ENCODE measurements at regions not wholly inside any gene's neighbourhood (a gene's known extent, or its start where the extent isn't known, plus 50 kb on each side); places are given as distances from the start of the nearest gene placed in this dataset.

DNA sequence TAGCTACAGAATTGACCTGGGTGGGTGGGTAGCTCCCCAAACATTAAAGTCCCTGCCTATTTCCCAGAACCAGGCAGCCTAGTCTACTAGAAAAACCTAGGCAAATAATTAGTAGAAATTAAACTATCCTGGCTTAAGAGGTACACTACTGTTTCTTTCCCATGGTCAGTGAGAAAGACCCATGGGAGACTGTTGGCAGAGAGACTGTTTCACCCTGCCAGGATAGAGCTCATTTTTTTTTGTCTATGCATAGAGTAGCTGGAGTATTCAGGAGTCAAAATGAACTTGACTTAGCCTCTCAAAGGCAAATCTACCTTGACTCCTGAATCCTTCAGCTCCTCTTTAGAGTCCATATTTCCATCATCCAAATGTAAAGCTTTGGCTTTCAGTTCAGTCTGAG lies 107.0 kb upstream of the AR start:
- TF ChIP-seq GABPA (IDR thresholded peaks at IDR 0.05; ENCODE audit: low read depth) (no peak), CHD2 (IDR thresholded peaks at IDR 0.05; ENCODE audit: low read length, partially characterized antibody) (no peak), EZH2phosphoT487 (IDR thresholded peaks at IDR 0.05; ENCODE audit: borderline replicate concordance, low read depth) (no peak), EP300 (IDR thresholded peaks at IDR 0.05; ENCODE audit: borderline replicate concordance in 1 of 2, low read depth in 1 of 2, low read length in 1 of 2) (no peak), YY1 (IDR thresholded peaks at IDR 0.05; ENCODE audit: low read depth) (no peak), ELF1 (IDR thresholded peaks at IDR 0.05) (no peak), RCOR1 (IDR thresholded peaks at IDR 0.05; ENCODE audit: low read length) (no peak)
- TF ChIP-seq, protein P1, sequence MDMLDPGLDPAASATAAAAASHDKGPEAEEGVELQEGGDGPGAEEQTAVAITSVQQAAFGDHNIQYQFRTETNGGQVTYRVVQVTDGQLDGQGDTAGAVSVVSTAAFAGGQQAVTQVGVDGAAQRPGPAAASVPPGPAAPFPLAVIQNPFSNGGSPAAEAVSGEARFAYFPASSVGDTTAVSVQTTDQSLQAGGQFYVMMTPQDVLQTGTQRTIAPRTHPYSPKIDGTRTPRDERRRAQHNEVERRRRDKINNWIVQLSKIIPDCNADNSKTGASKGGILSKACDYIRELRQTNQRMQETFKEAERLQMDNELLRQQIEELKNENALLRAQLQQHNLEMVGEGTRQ (IDR thresholded peaks at IDR 0.05; ENCODE audit: borderline replicate concordance, low read depth, low read length): no peak
- TF ChIP-seq, protein P2, sequence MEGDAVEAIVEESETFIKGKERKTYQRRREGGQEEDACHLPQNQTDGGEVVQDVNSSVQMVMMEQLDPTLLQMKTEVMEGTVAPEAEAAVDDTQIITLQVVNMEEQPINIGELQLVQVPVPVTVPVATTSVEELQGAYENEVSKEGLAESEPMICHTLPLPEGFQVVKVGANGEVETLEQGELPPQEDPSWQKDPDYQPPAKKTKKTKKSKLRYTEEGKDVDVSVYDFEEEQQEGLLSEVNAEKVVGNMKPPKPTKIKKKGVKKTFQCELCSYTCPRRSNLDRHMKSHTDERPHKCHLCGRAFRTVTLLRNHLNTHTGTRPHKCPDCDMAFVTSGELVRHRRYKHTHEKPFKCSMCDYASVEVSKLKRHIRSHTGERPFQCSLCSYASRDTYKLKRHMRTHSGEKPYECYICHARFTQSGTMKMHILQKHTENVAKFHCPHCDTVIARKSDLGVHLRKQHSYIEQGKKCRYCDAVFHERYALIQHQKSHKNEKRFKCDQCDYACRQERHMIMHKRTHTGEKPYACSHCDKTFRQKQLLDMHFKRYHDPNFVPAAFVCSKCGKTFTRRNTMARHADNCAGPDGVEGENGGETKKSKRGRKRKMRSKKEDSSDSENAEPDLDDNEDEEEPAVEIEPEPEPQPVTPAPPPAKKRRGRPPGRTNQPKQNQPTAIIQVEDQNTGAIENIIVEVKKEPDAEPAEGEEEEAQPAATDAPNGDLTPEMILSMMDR (IDR thresholded peaks at IDR 0.05): no peak
- TF ChIP-seq, protein P3, sequence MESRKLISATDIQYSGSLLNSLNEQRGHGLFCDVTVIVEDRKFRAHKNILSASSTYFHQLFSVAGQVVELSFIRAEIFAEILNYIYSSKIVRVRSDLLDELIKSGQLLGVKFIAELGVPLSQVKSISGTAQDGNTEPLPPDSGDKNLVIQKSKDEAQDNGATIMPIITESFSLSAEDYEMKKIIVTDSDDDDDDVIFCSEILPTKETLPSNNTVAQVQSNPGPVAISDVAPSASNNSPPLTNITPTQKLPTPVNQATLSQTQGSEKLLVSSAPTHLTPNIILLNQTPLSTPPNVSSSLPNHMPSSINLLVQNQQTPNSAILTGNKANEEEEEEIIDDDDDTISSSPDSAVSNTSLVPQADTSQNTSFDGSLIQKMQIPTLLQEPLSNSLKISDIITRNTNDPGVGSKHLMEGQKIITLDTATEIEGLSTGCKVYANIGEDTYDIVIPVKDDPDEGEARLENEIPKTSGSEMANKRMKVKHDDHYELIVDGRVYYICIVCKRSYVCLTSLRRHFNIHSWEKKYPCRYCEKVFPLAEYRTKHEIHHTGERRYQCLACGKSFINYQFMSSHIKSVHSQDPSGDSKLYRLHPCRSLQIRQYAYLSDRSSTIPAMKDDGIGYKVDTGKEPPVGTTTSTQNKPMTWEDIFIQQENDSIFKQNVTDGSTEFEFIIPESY (IDR thresholded peaks at IDR 0.05; ENCODE audit: borderline replicate concordance, low read depth): no peak
- TF ChIP-seq, protein P4, sequence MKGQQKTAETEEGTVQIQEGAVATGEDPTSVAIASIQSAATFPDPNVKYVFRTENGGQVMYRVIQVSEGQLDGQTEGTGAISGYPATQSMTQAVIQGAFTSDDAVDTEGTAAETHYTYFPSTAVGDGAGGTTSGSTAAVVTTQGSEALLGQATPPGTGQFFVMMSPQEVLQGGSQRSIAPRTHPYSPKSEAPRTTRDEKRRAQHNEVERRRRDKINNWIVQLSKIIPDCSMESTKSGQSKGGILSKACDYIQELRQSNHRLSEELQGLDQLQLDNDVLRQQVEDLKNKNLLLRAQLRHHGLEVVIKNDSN (IDR thresholded peaks at IDR 0.05; ENCODE audit: borderline replicate concordance, low read depth): no peak
- TF ChIP-seq, protein P5, sequence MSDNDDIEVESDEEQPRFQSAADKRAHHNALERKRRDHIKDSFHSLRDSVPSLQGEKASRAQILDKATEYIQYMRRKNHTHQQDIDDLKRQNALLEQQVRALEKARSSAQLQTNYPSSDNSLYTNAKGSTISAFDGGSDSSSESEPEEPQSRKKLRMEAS (IDR thresholded peaks at IDR 0.05; ENCODE audit: low read depth): no peak
- TF ChIP-seq, protein P6, sequence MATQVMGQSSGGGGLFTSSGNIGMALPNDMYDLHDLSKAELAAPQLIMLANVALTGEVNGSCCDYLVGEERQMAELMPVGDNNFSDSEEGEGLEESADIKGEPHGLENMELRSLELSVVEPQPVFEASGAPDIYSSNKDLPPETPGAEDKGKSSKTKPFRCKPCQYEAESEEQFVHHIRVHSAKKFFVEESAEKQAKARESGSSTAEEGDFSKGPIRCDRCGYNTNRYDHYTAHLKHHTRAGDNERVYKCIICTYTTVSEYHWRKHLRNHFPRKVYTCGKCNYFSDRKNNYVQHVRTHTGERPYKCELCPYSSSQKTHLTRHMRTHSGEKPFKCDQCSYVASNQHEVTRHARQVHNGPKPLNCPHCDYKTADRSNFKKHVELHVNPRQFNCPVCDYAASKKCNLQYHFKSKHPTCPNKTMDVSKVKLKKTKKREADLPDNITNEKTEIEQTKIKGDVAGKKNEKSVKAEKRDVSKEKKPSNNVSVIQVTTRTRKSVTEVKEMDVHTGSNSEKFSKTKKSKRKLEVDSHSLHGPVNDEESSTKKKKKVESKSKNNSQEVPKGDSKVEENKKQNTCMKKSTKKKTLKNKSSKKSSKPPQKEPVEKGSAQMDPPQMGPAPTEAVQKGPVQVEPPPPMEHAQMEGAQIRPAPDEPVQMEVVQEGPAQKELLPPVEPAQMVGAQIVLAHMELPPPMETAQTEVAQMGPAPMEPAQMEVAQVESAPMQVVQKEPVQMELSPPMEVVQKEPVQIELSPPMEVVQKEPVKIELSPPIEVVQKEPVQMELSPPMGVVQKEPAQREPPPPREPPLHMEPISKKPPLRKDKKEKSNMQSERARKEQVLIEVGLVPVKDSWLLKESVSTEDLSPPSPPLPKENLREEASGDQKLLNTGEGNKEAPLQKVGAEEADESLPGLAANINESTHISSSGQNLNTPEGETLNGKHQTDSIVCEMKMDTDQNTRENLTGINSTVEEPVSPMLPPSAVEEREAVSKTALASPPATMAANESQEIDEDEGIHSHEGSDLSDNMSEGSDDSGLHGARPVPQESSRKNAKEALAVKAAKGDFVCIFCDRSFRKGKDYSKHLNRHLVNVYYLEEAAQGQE (IDR thresholded peaks at IDR 0.05; ENCODE audit: low read depth, low read length): no peak
